Fibroblast of lung (primary cell): ENCODE measurements at regions not wholly inside any gene's neighbourhood (a gene's known extent, or its start where the extent isn't known, plus 50 kb on each side); places are given as distances from the start of the nearest gene placed in this dataset.

Experiments used
- DNase-seq, 2 donors: peaks; one replicate each; pipeline versions ENCODE4 v3.0.0 to v3.0.0-alpha.2; 2010; ENCODE audit warnings: low read depth in 2 of 2
- H2AFZ ChIP-seq: 2 replicates; pipeline ENCODE4 v1.5.1; 2012; ENCODE audit warnings: low read length, control low read depth, inconsistent platforms
- H3K27ac ChIP-seq: 2 replicates; pipeline ENCODE4 v1.5.1; 2011; ENCODE audit warnings: low read length, control low read depth; ENCODE audit not compliant: insufficient read depth
- H3K27me3 ChIP-seq: 2 replicates; pipeline ENCODE4 v1.5.1; 2011; ENCODE audit warnings: mild to moderate bottlenecking, low read length; ENCODE audit not compliant: control insufficient read depth, insufficient read depth
- H3K36me3 ChIP-seq: 2 replicates; pipeline ENCODE4 v1.5.1; 2011; ENCODE audit warnings: low read length; ENCODE audit not compliant: control insufficient read depth, insufficient read depth
- H3K4me1 ChIP-seq: 2 replicates; pipeline ENCODE4 v1.5.1; 2011; ENCODE audit warnings: low read length; ENCODE audit not compliant: control insufficient read depth, insufficient read depth; ENCODE audit errors: extremely low read depth
- H3K4me2 ChIP-seq: 2 replicates; pipeline ENCODE4 v1.5.1; 2011; ENCODE audit warnings: low read length, control low read depth; ENCODE audit not compliant: insufficient read depth; ENCODE audit errors: extremely low read depth
- H3K4me3 ChIP-seq, 4 experiments: fragments of 200-600 bp in 1 of 4; sonication (generic) in 1 of 4; replicated peaks in 1 of 4; 2 replicates each; pipeline ENCODE4 v1.5.1; 2011 to 2016; ENCODE audit warnings: low read length in 4 of 4, low read depth in 3 of 4, mild to moderate bottlenecking in 3 of 4, control low read depth in 2 of 4, inconsistent platforms in 1 of 4, mixed read lengths in 1 of 4; ENCODE audit not compliant: insufficient read depth in 1 of 4; ENCODE audit errors: control extremely low read depth in 1 of 4
- H3K79me2 ChIP-seq: 2 replicates; pipeline ENCODE4 v1.5.1; 2012; ENCODE audit warnings: mild to moderate bottlenecking, low read length, inconsistent platforms; ENCODE audit not compliant: control insufficient read depth, insufficient read depth
- H3K9ac ChIP-seq: 2 replicates; pipeline ENCODE4 v1.5.1; 2011; ENCODE audit warnings: mild to moderate bottlenecking, low read length, control low read depth; ENCODE audit not compliant: insufficient read depth
- H3K9me3 ChIP-seq: 2 replicates; pipeline ENCODE4 v1.5.1; 2012; ENCODE audit warnings: low read depth, low read length; ENCODE audit not compliant: control insufficient read depth, insufficient read depth
- H4K20me1 ChIP-seq: 2 replicates; pipeline ENCODE4 v1.5.1; 2011; ENCODE audit warnings: low read length; ENCODE audit not compliant: control insufficient read depth, insufficient read depth; ENCODE audit errors: extremely low read depth
- EZH2 ChIP-seq: IDR thresholded peaks from 2 replicates; pipeline ENCODE4 v1.5.1; 2012; ENCODE audit warnings: low read length, control low read depth, mild to moderate bottlenecking; ENCODE audit errors: missing control alignments
- TF ChIP-seq, protein P1 (sequence below), 2 donors: IDR thresholded peaks in 1 of 2; conservative IDR thresholded peaks in 1 of 2; 1 replicate in 1 of 2; 2 replicates in 1 of 2; pipeline ENCODE4 v1.5.1; 2011 to 2012; ENCODE audit warnings: low read length in 2 of 2, control low read depth in 1 of 2, inconsistent platforms in 1 of 2, low read depth in 1 of 2, mild to moderate bottlenecking in 1 of 2

DNA sequence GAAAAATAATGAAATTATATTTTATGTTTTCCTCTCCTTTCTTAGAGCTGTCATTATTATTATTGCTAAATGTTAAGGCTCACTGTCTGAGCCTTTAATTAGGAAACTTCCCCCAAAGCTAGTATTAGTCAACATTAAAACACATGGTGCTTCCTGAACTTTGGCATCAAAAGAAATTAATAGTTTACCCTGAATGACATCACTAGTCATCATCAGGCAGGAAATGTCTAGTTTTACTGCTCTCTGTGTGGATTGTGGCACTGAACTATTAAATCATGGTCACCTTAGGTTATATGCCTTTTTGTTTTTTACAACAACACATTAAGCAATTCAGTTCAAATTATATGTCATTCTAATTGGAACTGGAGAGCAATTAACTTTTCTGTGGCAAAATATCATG is 595.5 kb downstream of the SLITRK1 start:
- H3K4me3 ChIP-seq = no peak overlapping the region
- H3K27ac ChIP-seq = no peak overlapping the region
- no peaks in the 10 kb centered on the region for H3K79me2 ChIP-seq
- H3K36me3 ChIP-seq = no peaks in the 10 kb centered on the region
- no peaks in the 10 kb centered on the region for H3K4me1 ChIP-seq
- no peak overlapping the region for H3K9ac ChIP-seq
- peak in 1 of 2 donors; percentile 46 for DNase-seq
- H3K4me2 ChIP-seq = no peak overlapping the region
- TF ChIP-seq, protein P1, sequence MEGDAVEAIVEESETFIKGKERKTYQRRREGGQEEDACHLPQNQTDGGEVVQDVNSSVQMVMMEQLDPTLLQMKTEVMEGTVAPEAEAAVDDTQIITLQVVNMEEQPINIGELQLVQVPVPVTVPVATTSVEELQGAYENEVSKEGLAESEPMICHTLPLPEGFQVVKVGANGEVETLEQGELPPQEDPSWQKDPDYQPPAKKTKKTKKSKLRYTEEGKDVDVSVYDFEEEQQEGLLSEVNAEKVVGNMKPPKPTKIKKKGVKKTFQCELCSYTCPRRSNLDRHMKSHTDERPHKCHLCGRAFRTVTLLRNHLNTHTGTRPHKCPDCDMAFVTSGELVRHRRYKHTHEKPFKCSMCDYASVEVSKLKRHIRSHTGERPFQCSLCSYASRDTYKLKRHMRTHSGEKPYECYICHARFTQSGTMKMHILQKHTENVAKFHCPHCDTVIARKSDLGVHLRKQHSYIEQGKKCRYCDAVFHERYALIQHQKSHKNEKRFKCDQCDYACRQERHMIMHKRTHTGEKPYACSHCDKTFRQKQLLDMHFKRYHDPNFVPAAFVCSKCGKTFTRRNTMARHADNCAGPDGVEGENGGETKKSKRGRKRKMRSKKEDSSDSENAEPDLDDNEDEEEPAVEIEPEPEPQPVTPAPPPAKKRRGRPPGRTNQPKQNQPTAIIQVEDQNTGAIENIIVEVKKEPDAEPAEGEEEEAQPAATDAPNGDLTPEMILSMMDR (conservative IDR thresholded peaks at IDR 0.05 in 1 of 2, IDR thresholded peaks at IDR 0.05 in 1 of 2; ENCODE audit: low read depth in 1 of 2, low read length in 2 of 2) = no peak
- TF ChIP-seq EZH2 = no peak
- no peaks in the 10 kb centered on the region for H3K9me3 ChIP-seq
- no peaks in the 10 kb centered on the region for H4K20me1 ChIP-seq
- no peak overlapping the region for H2AFZ ChIP-seq
- no peaks in the 10 kb centered on the region for H3K27me3 ChIP-seq

DNA sequence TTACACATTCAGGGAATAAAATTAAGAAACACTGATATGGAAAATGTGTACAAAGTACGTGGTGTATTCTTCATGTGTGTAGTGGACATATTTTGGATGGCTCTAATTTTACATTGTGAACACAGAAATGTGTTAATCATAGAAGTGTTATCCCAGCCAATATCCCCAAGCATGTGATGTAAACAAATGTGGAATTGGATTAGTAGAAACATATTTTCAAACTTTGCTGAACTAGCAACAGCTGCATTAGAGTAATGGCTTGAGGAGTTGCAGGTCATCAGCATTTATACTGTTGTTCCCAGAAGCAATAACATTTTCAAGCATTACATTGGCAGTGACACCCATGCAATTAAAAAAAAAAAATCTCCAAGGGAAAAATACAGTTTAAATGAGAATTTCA is 600.6 kb downstream of the SLITRK1 start:
- no peaks in the 10 kb centered on the region for H3K9me3 ChIP-seq
- H3K9ac ChIP-seq = no peak overlapping the region
- H2AFZ ChIP-seq = no peak overlapping the region
- no peak overlapping the region for H3K27ac ChIP-seq
- peak in 1 of 2 donors; percentile 52 for DNase-seq
- H4K20me1 ChIP-seq = no peaks in the 10 kb centered on the region
- H3K4me1 ChIP-seq = no peaks in the 10 kb centered on the region
- no peaks in the 10 kb centered on the region for H3K79me2 ChIP-seq
- H3K4me2 ChIP-seq = no peak overlapping the region
- no peaks in the 10 kb centered on the region for H3K27me3 ChIP-seq
- H3K4me3 ChIP-seq = no peak overlapping the region
- H3K36me3 ChIP-seq = no peaks in the 10 kb centered on the region
- TF ChIP-seq, protein P1 (conservative IDR thresholded peaks at IDR 0.05 in 1 of 2, IDR thresholded peaks at IDR 0.05 in 1 of 2; ENCODE audit: low read depth in 1 of 2, low read length in 2 of 2) = no peak
- TF ChIP-seq EZH2 = no peak

DNA sequence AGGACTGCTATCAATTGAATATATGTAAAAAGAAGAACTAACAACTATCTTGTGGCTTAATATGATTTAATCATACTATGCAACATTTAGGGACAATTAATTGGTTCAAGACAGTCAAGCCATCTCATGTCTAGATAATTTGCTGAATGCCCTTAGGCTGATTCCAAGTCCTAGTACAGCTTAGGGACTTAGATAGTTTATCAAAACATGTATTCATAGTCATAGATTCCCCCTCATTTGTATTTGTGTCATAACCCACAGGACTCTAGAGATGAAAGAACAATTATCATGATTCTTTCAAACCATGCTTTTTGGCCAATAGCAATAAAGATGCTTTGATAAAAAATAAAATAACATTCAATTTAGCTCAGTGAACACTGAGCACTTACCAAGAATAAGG is 607.6 kb downstream of the SLITRK1 start:
- H3K79me2 ChIP-seq = no peaks in the 10 kb centered on the region
- no peak overlapping the region for H3K9ac ChIP-seq
- no peak overlapping the region for H2AFZ ChIP-seq
- H3K4me1 ChIP-seq = no peaks in the 10 kb centered on the region
- no peak overlapping the region for H3K27ac ChIP-seq
- TF ChIP-seq, protein P1 (conservative IDR thresholded peaks at IDR 0.05 in 1 of 2, IDR thresholded peaks at IDR 0.05 in 1 of 2; ENCODE audit: low read depth in 1 of 2, low read length in 2 of 2) = no peak
- TF ChIP-seq EZH2 = no peak
- no peak overlapping the region for H3K4me2 ChIP-seq
- H3K4me3 ChIP-seq = no peak overlapping the region
- H3K9me3 ChIP-seq = no peaks in the 10 kb centered on the region
- no peaks in the 10 kb centered on the region for H3K27me3 ChIP-seq
- no peaks in the 10 kb centered on the region for H4K20me1 ChIP-seq
- no peaks in the 10 kb centered on the region for H3K36me3 ChIP-seq
- no peak for DNase-seq
